Keratinocyte (primary cell): ENCODE measurements at regions not wholly inside any gene's neighbourhood (a gene's known extent, or its start where the extent isn't known, plus 50 kb on each side); places are given as distances from the start of the nearest gene placed in this dataset.

ENCODE experiments used
- DNase-seq: peaks from one replicate; pipeline ENCODE4 v3.0.0-alpha.2; 2011; ENCODE audit warnings: low read depth, missing footprints, low spot score
- FAIRE-seq: peaks from 2 replicates; lab custom pipeline; 2011; peaks lifted over from hg19 to GRCh38; lab: Jason Lieb, UNC
- H2AFZ ChIP-seq: 2 replicates; pipeline ENCODE4 v1.6.0; 2012; ENCODE audit warnings: low read length, control low read depth, inconsistent platforms; ENCODE audit not compliant: control insufficient read depth
- H3K27ac ChIP-seq: 2 replicates; pipeline ENCODE4 v1.5.1; 2011; ENCODE audit warnings: low read length; ENCODE audit not compliant: control insufficient read depth, insufficient read depth
- H3K27me3 ChIP-seq: 3 replicates; pipeline ENCODE4 v1.6.0; 2011; ENCODE audit warnings: low read length; ENCODE audit not compliant: control insufficient read depth, insufficient read depth; ENCODE audit errors: extremely low read depth
- H3K36me3 ChIP-seq, 2 experiments: 2 replicates in 1 of 2; 3 replicates in 1 of 2; pipeline ENCODE4 v1.5.1; 2011; ENCODE audit warnings: low read length in 2 of 2, mild to moderate bottlenecking in 1 of 2; ENCODE audit not compliant: control insufficient read depth in 2 of 2, insufficient read depth in 2 of 2; ENCODE audit errors: extremely low read depth in 1 of 2
- H3K4me1 ChIP-seq: 3 replicates; pipeline ENCODE4 v1.5.1; 2011; ENCODE audit warnings: low read length; ENCODE audit not compliant: control insufficient read depth, insufficient read depth; ENCODE audit errors: extremely low read depth
- H3K4me2 ChIP-seq: 3 replicates; pipeline ENCODE4 v1.6.0; 2011; ENCODE audit warnings: low read depth, low read length; ENCODE audit not compliant: control insufficient read depth, insufficient read depth; ENCODE audit errors: extremely low read depth
- H3K4me3 ChIP-seq, 3 experiments: fragments of 200-600 bp in 1 of 3; sonication (generic) in 1 of 3; 2 replicates in 2 of 3; 3 replicates in 1 of 3; pipeline ENCODE4 v1.5.1; 2011 to 2016; ENCODE audit warnings: low read length in 3 of 3, mild to moderate bottlenecking in 3 of 3, control low read depth in 2 of 3, inconsistent platforms in 1 of 3, low read depth in 1 of 3, mixed read lengths in 1 of 3, mixed run types in 1 of 3, moderate library complexity in 1 of 3; ENCODE audit not compliant: control insufficient read depth in 2 of 3, insufficient read depth in 2 of 3; ENCODE audit errors: extremely low read depth in 1 of 3
- H3K79me2 ChIP-seq: 2 replicates; pipeline ENCODE4 v1.6.0; 2012; ENCODE audit warnings: low read length; ENCODE audit not compliant: control insufficient read depth, insufficient read depth
- H3K9ac ChIP-seq: 3 replicates; pipeline ENCODE4 v1.6.0; 2011; ENCODE audit warnings: low read length; ENCODE audit not compliant: control insufficient read depth, insufficient read depth; ENCODE audit errors: extremely low read depth
- H3K9me1 ChIP-seq: 3 replicates; pipeline ENCODE4 v1.6.0; 2011; ENCODE audit warnings: low read length; ENCODE audit not compliant: control insufficient read depth, insufficient read depth; ENCODE audit errors: extremely low read depth
- H3K9me3 ChIP-seq: 2 replicates; pipeline ENCODE4 v1.5.1; 2012; ENCODE audit warnings: low read depth, low read length; ENCODE audit not compliant: control insufficient read depth
- H4K20me1 ChIP-seq: 3 replicates; pipeline ENCODE4 v1.6.0; 2011; ENCODE audit warnings: low read length; ENCODE audit not compliant: control insufficient read depth, insufficient read depth; ENCODE audit errors: extremely low read depth
- CTCF ChIP-seq, 3 experiments: IDR thresholded peaks in 1 of 3; conservative IDR thresholded peaks in 1 of 3; optimal IDR thresholded peaks in 1 of 3; 2 replicates in 2 of 3; 3 replicates in 1 of 3; pipeline versions ENCODE3 to v1.5.1; 2011; ENCODE audit warnings: low read length in 3 of 3, mild to moderate bottlenecking in 3 of 3, moderate library complexity in 2 of 3, control low read depth in 1 of 3, inconsistent platforms in 1 of 3; ENCODE audit not compliant: insufficient read depth in 2 of 3; ENCODE audit errors: extremely low read depth in 1 of 3
- EZH2 ChIP-seq: IDR thresholded peaks from one replicate; pipeline ENCODE4 v1.6.1; 2012; ENCODE audit warnings: inconsistent platforms, mild to moderate bottlenecking, low read length, moderate library complexity
- dilution Hi-C: fragments of 300-500 bp; cut with MboI; formaldehyde crosslinking; loops from one replicate; pipeline ENCODE4 v1.7.0; 2020; ENCODE audit warnings: low sequenced_read_pairs; ENCODE audit not compliant: extremely low pct_ligation_motif_present

GRCh38 chr2:16387461-16387984 is 278.1 kb downstream of the CYRIA start:
- Histone ChIP-seq H3K27ac (no peak overlapping the region), H3K9ac (no peak overlapping the region), H3K4me2 (no peak overlapping the region), H3K9me1 (no peaks in the 10 kb centered on the region), H3K36me3 (no peaks in the 10 kb centered on the region), H3K27me3 (no peaks in the 10 kb centered on the region), H3K79me2 (no peaks in the 10 kb centered on the region), H4K20me1 (no peaks in the 10 kb centered on the region), H3K4me1 (no peaks in the 10 kb centered on the region), H2AFZ (no peak overlapping the region), H3K9me3 (no peaks in the 10 kb centered on the region), H3K4me3 (no peak overlapping the region)
- TF ChIP-seq EZH2 (no peak), CTCF (optimal IDR thresholded peaks at IDR 0.05 in 1 of 3, IDR thresholded peaks at IDR 0.05 in 1 of 3, conservative IDR thresholded peaks at IDR 0.05 in 1 of 3; ENCODE audit: extremely low read depth in 1 of 3, insufficient read depth in 2 of 3, low read length in 3 of 3) (no peak)
- FAIRE-seq (no peak), DNase-seq (no peak)
- dilution Hi-C loops = no loop called here

GRCh38 chr2:16386431-16386830 is 279.2 kb downstream of the CYRIA start:
- Histone ChIP-seq H3K9me3 (no peaks in the 10 kb centered on the region), H3K27me3 (no peaks in the 10 kb centered on the region), H3K4me1 (no peaks in the 10 kb centered on the region), H3K9ac (no peak overlapping the region), H4K20me1 (no peaks in the 10 kb centered on the region), H3K36me3 (no peaks in the 10 kb centered on the region), H3K4me2 (no peak overlapping the region), H3K79me2 (no peaks in the 10 kb centered on the region), H3K27ac (no peak overlapping the region), H2AFZ (no peak overlapping the region), H3K9me1 (no peaks in the 10 kb centered on the region), H3K4me3 (no peak overlapping the region)
- no peak for FAIRE-seq
- DNase-seq = no peak
- dilution Hi-C loops = no loop called here
- TF ChIP-seq EZH2 = no peak
- TF ChIP-seq CTCF (optimal IDR thresholded peaks at IDR 0.05 in 1 of 3, IDR thresholded peaks at IDR 0.05 in 1 of 3, conservative IDR thresholded peaks at IDR 0.05 in 1 of 3; ENCODE audit: extremely low read depth in 1 of 3, insufficient read depth in 2 of 3, low read length in 3 of 3) = no peak
